CD4-positive, alpha-beta T cell treated with Interleukin-17A for 1 hour (primary cell): ENCODE measurements at regions not wholly inside any gene's neighbourhood (a gene's known extent, or its start where the extent isn't known, plus 50 kb on each side); places are given as distances from the start of the nearest gene placed in this dataset.

ENCODE experiments used
- DNase-seq: peaks from one replicate; pipeline ENCODE4 v3.0.0-alpha.2; 2020

DNA sequence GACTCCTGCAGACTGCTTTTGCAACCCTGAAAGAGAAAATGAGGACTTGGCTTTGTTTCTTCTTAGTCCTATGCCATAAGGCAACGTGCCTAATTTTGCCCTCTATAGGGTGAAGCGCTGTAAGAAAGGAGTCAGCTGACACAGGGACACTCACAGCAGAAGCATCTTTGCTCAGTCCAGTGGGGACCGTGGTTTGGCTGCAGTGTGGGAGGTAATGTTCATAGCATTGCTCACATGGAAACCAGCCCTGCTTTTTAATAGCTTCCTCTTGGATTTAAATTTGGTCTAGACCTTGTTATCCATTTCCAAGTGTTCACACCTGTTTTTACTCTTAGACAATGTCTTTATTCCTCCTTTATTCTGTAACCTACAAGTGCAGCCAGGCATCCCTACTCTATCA lies 1032.1 kb downstream of the NTRK3 start:
- DNase-seq = no peak

DNA sequence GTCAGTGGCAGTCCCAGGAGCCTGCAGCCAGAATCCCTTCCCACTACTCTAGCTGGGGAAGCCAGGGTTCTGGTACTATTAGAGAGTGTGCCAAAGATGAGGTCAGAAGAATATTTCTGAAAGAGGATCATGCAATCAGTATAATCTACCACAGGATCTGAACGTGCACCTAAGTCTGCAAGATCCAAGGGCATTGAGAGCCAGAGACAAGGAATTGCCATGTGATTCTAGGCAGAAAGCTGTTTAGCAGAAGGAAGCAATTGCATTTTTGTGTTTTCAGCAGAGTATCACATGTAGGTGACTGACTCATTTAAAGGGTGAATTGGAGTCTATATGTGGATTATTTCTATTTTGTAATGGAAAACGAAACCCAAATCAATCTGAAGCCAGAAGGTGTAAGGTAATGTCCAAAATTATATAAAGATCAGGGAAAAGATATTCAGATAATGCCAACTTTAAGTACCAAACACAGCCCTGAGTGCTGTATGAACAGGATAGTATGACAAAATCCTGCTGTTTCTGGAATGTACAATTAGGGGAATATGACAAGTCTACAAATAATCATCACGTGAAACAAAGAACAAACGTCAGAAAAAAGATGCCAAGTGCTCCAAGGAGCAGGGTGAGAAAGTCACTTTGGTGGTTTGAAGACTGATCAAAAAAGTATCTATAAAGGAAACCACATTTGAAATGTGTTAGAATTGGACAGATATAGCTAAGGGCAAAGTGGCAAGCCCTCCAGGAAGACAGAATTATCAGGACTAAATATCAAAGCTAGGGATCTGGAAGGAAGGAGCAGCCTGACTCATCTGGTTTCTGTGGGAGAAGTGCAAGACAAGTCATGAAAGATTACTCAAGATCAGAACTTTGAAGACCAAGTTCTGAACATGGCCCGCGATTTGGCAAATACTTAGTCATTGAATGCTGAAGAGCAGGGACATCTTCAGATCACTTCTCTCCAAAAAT lies 1036.6 kb downstream of the NTRK3 start:
- DNase-seq = no peak

DNA sequence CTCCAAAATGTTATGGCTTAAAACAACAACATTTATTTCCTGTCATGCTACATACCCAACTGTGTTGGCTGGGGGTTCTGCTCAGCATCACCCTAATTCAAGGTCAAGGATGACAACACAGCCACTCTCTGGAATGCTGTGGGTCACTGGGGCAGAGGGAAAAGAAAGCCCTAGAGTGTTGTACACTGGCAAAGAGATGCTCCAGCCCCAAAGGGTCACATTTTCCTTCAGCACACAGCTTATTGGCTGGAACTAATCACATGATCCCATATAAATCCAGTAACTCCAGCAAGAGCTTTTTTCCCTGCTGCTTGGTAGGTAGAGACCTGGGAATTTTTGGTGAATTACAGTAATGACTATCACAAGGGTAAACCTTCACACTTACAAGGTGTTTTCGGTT lies 1041.4 kb downstream of the NTRK3 start:
- no peak for DNase-seq

DNA sequence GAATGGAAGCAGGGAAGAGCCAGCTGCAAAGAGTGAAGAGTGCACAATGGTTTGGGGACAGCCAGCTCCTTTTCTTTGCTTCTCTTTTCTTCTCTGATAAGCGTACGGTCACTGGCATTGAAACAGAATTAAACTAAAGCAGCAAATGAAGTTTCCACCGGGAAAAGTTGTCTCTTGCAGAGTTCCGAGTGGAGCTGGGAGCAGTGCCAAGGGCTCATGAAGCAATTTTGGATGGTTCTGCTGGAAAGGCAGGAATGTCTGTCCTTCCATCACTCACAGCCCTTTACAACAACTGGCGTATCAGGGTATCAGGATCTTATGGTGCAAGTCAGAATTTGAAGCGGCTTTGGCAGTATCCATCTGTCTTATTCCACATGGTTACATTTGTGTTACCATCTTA lies 1042.9 kb downstream of the NTRK3 start:
- DNase-seq = no peak

DNA sequence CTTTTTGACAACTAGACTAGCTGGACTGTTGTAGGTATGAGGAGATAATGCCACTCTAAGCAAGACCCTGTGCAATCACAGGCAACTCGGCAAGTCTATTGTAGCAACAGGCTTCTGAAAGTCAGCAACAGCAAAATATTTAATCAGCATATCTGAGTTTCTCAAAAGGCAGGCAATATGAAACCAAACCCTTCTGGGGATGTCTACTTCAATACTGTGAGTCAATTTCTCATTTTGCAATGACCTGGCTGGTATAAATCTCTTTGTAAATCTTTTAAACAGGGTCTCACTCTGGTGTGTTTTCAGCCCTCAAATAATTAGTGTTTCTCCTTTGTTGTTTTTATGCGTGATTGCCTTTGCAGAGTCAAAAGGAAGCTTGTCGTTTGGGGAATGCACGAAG lies 1044.5 kb downstream of the NTRK3 start:
- DNase-seq = no peak

DNA sequence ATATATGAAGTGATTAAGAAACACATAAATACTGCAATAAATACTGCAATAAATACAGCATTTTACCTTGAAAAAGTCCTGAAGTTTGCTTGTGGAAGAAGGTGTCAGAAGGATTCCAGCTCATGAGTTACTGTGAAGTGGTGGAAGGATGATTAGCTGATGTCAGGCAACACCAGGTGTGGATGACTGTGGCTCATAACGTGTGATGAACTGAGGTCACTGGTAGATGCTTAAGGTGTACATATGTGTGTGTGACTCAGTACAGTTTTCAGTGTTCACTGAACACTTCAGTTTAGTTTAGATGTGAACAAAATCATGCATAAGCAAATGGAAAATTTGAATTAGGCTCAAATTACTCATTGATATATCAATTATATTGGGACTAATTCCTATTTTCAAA lies 1045.0 kb downstream of the NTRK3 start:
- no peak for DNase-seq

DNA sequence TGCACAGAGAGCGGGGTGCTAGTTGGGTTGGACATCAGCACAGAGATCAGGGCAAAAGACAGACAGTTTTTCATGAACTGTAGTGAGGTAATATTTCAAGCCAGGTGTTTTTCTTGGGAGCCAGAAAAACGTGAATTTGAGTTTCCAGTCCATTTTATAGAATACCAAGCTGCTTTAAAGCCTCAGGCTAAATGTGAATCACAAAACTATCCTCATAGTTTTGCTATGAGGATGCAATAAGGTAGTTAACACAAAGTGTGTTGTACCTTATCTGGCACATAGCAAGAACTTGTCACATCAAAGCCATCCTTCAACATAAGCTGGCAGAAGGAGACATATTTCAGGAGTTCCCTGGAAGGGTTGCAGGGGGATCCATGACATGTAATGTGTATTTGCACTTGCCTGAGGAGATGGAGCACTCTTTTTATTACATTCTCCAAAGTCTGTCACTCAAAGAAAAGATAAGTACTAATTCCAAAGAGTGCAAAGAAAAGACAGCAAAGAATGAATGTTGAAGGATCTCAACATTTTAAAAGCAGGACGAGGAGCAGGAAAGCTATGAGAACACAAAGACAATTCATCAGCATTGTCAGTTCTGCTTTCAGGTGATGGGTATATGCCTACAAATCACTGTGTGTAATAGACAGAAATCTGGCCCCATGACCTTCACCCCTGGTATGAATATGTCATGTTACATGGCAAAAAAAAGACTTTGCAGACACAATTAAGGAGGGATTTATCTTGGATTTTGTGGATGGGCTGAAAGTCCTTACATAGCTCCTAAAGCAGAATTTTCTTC lies 1046.4 kb downstream of the NTRK3 start:
- no peak for DNase-seq

DNA sequence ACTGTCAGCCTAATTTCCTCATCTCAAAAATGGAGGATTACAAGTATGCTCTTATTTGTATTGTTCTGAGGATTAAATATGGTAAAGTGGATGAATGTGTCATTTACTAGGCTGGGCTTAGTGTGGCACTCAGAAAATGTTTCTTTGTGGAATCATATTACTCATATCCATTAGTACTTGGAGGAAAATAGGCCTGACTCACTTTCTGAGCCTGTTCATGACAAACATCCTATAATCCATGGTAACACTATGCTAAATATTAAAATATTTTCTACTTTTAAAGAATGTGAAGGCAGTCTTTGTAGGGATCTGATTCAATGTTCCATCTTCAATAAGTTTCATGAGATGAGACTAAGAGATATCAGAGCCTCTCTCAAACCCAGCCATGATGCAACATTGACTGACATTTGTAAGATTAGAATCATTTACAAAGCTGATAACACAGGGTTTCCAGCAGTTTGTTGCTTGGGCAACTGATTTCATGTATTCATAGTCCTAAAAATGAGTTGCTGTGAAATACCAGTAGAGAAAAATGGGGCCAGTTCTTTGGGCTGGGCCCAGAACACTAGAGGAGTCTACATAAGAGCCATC lies 1048.5 kb downstream of the NTRK3 start:
- no peak for DNase-seq

DNA sequence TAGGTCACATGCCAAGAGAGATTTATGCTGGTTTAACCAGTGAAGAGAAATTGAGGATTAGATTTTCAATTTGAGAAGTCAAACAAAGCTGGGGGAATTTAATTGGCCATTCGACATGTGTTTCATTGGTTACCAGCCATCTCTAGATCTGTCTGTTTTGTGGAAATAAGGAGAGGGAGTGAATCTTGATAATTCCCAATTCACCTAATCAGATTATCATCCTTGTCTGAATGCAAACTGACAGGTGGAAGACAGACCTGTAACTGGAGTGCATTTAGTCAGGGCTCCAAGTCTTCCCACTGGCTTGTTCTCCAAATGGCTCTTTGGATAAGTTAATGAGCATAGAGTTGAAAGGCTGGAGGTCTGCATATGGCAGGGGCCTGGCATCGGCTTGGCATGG lies 1049.3 kb downstream of the NTRK3 start:
- DNase-seq = no peak

DNA sequence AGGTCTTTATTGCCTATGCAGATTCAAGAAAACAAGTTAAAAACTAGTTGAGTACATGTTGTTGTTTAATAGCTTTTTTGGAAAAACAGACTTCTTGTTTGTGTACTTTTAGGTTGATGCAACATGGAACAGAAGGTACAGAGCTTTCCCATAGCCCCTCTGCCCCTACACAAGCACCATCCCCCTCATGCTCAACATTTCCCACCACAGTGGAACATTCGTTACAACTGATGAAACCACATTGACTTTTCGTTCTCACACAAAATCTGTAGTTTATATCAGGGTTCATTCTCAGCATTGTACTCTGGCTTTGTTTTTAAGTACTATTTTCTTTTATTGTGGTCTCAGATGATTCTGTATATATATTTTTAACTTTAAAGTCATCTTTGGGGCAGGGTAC lies 1054.6 kb downstream of the NTRK3 start:
- no peak for DNase-seq

DNA sequence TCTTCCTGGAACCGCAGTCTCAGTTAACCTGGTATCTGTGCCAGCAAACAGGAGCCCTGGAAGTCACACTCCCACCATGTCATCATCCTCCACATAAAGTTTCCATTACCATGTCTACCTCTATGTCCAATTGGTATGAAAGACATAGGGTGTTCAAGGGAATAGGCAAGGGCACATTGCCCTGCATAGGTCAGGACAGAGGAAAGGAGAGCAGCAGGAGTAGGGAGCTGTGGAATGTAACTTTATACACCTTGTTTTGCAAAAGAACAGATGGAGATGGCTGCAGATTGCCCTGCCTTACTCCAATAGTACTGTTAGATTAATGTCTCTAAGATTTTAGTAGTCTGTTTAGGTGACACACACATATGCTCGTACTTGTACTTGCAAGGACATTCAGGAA lies 1056.4 kb downstream of the NTRK3 start:
- no peak for DNase-seq

DNA sequence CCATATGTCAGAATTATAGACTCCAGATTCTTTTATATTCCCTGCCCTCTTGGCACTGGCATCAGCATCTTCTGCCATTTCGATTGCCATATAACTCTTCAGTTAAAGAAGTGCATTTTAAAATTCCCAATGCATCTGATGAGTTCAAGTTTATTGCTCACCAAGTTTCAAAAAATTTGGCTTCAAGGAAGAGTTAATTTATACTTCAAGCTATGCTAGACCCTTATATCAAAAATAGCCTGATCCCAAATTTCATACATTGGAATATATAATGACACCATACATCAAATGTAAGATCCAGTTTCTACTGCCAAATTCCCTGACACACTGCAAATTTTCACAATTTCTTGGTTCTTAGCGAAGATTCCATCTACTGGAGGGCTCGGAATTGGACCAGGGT lies 1058.6 kb downstream of the NTRK3 start:
- DNase-seq = no peak

DNA sequence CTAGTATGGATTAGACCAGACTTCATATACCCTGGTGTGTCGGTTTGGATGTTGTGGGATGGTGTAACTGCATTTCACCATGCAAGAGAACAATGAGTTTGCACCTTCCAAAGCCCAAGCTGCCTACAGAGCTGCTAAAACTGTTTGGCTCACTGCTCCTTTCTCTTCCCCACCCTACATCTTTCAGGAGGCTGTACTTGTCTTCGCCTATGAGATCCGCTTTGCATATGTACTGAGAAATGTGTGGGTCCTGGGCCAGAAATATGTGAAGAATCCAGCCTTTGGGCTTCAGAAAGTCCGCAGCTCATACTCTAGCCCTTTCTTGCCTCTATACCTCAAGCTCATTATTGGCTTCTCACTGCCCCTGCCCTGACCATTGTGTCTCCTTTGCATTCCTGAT lies 1060.0 kb downstream of the NTRK3 start:
- DNase-seq = no peak

DNA sequence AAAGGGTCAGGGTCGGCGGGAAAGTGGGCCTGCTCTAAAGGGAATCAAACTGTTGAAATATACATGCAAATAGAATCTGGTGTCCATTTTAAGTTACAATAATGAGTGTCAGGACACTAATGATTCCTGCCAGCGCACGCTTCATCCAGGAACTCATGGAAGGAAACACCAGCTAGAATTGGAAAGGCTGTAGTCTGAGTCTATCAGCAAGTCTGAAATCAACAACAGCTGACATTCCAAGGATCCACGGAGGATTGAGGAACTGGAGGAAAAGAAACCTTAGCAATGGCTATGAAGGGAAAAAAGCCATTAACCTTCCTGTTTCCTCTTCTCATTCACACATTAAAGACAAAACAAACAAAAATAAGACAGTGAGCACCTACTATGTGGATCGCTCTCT lies 1063.1 kb downstream of the NTRK3 start:
- no peak for DNase-seq

DNA sequence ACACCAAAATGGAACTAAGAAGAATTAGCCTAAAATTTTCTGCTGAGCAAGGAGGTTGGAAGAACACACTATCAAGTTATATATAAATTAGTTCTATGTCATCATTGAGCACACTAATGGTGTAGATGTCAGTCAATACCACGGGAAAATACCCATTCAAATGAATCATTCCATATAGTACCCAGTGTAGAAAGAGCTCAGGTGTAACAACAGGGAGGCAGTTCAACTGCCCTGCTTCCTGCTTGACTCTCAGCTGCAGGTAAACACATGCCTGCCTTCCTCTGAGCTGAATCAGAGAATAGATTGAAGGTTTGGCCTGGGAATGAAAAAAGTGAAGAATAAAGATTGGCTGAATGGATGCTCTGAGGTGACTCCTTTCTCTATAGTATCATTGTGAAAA lies 1088.0 kb downstream of the AGBL1 start:
- no peak for DNase-seq

DNA sequence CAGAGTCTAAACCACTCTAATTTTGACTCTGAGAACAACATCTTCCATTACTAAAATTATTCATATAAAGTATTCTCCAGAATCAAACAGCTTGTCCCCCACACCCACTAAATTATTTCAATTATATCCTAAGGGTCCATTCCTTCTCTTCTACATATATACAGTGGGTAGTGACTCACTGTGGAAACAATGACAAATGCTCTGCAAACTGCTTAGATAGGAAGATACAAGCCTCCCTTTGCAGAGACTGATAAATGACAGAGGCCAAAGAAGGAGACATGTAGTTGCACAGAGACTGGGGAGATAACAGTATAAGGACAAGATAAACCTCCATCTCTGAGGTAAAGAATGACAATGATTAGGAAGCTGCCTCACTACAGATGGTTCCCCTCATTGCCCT lies 1087.4 kb downstream of the AGBL1 start:
- no peak for DNase-seq

DNA sequence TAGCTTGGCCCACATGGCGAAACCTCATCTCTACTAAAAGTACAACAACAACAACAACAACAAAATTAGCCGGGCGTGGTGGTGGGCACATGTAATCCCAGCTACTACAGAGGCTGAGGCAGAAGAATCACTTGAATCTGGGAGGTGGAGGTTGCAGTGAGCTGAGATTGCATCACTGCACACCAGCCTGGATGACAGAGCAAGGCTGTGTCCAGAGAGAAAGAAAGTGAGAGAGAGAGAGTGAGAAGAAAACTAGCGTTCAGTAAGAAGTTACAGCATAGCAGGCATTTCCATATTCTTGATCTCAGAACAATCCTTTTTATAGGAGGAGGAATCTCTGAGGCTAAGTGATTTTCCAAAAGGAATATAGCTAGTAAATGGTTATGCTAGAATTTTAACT lies 1076.1 kb downstream of the AGBL1 start:
- DNase-seq = no peak

DNA sequence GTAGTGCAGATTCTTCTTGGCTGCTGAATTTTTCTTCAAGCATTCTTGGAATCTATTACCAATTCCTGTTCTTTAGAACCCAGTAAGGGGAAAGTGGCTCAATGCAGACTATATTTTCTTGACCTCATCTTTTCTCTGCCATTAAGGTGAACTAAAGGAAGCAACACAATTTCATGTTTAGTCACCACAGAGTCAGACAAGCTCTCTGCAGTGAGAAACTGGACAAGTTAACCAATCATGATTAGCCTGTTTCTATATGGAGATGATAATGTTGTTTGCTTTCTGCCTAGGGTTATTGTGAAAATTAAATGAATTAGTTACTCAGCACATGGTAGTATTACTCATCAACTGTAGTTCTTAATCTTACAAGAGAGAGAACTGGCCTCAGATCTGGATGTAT lies 1075.1 kb downstream of the AGBL1 start:
- no peak for DNase-seq

DNA sequence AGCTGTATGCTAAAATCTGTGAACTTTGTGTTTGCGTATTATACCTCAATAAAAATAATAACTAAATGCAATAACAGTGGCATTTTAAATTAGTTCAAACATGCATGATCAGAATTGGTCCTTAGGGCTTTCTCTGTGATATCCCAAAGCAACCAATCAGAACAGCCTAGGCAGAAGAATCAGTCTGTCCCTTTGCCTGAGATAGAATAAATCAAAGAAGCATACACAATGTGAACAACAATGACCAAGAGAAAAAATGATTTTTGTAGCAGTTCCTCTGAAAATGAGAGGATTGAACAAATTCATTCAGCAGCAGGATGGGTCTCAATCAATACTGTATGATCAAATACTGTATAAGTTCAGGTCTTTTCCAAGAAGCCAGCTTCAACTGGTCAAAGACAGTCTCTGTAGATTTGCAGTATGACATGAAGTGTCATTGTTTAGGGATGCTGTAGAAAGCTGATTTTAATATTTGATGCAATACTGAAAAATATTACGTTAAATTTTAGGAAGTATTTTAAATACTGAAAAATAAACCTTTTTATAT lies 1071.6 kb downstream of the AGBL1 start:
- DNase-seq = no peak

DNA sequence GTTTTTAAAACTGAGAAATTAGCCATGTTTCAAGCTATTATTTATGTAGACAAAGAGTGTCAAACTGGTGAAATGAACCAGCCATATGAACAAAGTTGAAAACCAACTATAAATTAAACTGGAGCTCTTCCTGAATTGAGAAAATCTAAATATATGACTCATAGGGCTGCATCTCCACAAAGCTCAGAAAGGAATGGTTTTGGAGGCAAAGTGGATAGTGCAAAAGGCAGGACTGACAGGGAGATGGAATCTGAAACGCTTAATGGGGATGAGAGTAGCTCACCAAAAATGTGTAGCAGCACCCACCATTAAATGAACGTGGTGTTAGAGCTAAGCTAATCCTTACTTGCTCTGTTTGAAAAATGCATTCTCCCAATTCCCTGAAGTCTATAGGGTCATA lies 1066.0 kb downstream of the AGBL1 start:
- DNase-seq = no peak

DNA sequence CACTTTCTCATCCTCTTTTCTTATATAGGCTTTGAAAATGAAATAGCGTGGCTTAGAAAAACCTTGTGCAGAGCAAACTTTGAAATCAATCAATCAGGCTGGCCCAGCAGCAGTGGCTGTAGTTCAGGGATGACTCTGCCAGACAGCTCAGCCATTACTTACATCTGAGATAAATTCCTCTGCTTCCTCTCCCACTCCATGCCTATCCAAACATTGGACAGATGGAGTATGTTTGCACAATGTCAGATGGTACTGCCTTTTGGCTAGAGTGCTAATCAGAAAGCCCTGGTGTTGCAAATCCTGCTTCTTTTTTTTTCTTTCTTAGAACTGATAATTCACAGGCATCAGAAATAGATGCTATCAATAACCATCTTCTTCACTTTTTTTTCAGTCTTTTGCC lies 1065.1 kb downstream of the AGBL1 start:
- no peak for DNase-seq

DNA sequence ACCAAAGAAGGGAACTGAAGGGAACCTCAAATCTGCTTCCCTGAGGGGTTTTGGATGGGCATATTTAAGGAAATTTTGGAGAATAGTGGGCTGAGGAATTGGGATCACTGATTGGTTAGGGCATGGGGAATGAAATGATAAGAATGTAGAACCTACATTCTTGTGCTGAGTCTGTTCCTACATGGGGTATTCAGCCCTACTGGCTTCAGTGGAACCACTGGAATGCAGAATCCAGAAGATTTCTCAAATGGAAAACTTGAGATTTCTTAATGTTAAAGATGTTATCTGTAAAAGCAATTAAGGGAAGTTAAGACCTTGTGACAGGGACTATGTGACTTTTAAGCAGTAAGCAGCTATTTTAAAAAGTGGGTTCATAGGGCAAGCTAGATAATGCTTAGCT lies 1062.4 kb downstream of the AGBL1 start:
- no peak for DNase-seq

DNA sequence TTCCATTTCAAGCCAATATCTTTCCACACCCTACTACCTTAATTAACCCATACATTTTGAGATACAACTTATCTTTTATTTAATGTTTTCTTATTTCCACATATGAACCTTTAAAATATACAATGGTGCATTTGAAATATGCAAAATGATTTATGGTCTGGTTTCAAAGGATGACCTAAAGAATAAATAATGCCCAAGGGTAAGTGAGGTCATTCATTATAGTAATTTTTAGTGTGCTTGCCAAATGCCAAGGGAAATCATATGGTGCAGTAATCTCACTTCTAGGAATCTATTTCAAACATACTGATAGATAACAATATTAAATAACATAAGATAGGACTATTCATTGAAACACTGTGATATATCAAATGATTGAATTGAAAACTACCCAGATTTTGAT lies 1055.4 kb downstream of the AGBL1 start:
- DNase-seq = no peak

DNA sequence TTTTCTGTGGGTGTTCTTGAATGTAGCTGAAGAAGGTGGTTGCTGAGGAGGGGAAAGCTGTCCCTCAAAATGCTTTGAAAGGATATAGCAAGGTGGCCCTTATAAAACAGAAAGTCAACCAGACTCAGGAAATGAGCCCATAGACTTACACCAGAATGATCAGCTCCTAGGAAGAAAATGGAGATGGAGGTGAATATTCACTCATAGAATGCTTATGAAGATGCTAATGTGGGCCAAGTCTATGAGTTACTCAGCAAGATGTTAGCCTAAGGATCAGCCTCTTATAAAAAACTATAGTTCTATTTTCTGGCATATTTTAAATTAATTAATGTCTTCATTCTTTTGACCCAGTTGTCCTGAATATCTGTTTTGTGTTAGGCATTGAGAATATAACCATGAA lies 1054.0 kb downstream of the AGBL1 start:
- no peak for DNase-seq
